Keratinocyte (primary cell): ENCODE measurements at regions not wholly inside any gene's neighbourhood (a gene's known extent, or its start where the extent isn't known, plus 50 kb on each side); places are given as distances from the start of the nearest gene placed in this dataset.

Experiments used
- DNase-seq: peaks from one replicate; pipeline ENCODE4 v3.0.0-alpha.2; 2011; ENCODE audit warnings: low read depth, missing footprints, low spot score
- FAIRE-seq: peaks from 2 replicates; lab custom pipeline; 2011; peaks lifted over from hg19 to GRCh38; lab: Jason Lieb, UNC
- H2AFZ ChIP-seq: 2 replicates; pipeline ENCODE4 v1.6.0; 2012; ENCODE audit warnings: low read length, control low read depth, inconsistent platforms; ENCODE audit not compliant: control insufficient read depth
- H3K27ac ChIP-seq: 2 replicates; pipeline ENCODE4 v1.5.1; 2011; ENCODE audit warnings: low read length; ENCODE audit not compliant: control insufficient read depth, insufficient read depth
- H3K27me3 ChIP-seq: 3 replicates; pipeline ENCODE4 v1.6.0; 2011; ENCODE audit warnings: low read length; ENCODE audit not compliant: control insufficient read depth, insufficient read depth; ENCODE audit errors: extremely low read depth
- H3K36me3 ChIP-seq, 2 experiments: 2 replicates in 1 of 2; 3 replicates in 1 of 2; pipeline ENCODE4 v1.5.1; 2011; ENCODE audit warnings: low read length in 2 of 2, mild to moderate bottlenecking in 1 of 2; ENCODE audit not compliant: control insufficient read depth in 2 of 2, insufficient read depth in 2 of 2; ENCODE audit errors: extremely low read depth in 1 of 2
- H3K4me1 ChIP-seq: 3 replicates; pipeline ENCODE4 v1.5.1; 2011; ENCODE audit warnings: low read length; ENCODE audit not compliant: control insufficient read depth, insufficient read depth; ENCODE audit errors: extremely low read depth
- H3K4me2 ChIP-seq: 3 replicates; pipeline ENCODE4 v1.6.0; 2011; ENCODE audit warnings: low read depth, low read length; ENCODE audit not compliant: control insufficient read depth, insufficient read depth; ENCODE audit errors: extremely low read depth
- H3K4me3 ChIP-seq, 3 experiments: fragments of 200-600 bp in 1 of 3; sonication (generic) in 1 of 3; 2 replicates in 2 of 3; 3 replicates in 1 of 3; pipeline ENCODE4 v1.5.1; 2011 to 2016; ENCODE audit warnings: low read length in 3 of 3, mild to moderate bottlenecking in 3 of 3, control low read depth in 2 of 3, inconsistent platforms in 1 of 3, low read depth in 1 of 3, mixed read lengths in 1 of 3, mixed run types in 1 of 3, moderate library complexity in 1 of 3; ENCODE audit not compliant: control insufficient read depth in 2 of 3, insufficient read depth in 2 of 3; ENCODE audit errors: extremely low read depth in 1 of 3
- H3K79me2 ChIP-seq: 2 replicates; pipeline ENCODE4 v1.6.0; 2012; ENCODE audit warnings: low read length; ENCODE audit not compliant: control insufficient read depth, insufficient read depth
- H3K9ac ChIP-seq: 3 replicates; pipeline ENCODE4 v1.6.0; 2011; ENCODE audit warnings: low read length; ENCODE audit not compliant: control insufficient read depth, insufficient read depth; ENCODE audit errors: extremely low read depth
- H3K9me1 ChIP-seq: 3 replicates; pipeline ENCODE4 v1.6.0; 2011; ENCODE audit warnings: low read length; ENCODE audit not compliant: control insufficient read depth, insufficient read depth; ENCODE audit errors: extremely low read depth
- H3K9me3 ChIP-seq: 2 replicates; pipeline ENCODE4 v1.5.1; 2012; ENCODE audit warnings: low read depth, low read length; ENCODE audit not compliant: control insufficient read depth
- H4K20me1 ChIP-seq: 3 replicates; pipeline ENCODE4 v1.6.0; 2011; ENCODE audit warnings: low read length; ENCODE audit not compliant: control insufficient read depth, insufficient read depth; ENCODE audit errors: extremely low read depth
- EZH2 ChIP-seq: IDR thresholded peaks from one replicate; pipeline ENCODE4 v1.6.1; 2012; ENCODE audit warnings: inconsistent platforms, mild to moderate bottlenecking, low read length, moderate library complexity
- dilution Hi-C: fragments of 300-500 bp; cut with MboI; formaldehyde crosslinking; loops from one replicate; pipeline ENCODE4 v1.7.0; 2020; ENCODE audit warnings: low sequenced_read_pairs; ENCODE audit not compliant: extremely low pct_ligation_motif_present
- TF ChIP-seq, protein P1 (sequence below), 3 experiments: IDR thresholded peaks in 1 of 3; conservative IDR thresholded peaks in 1 of 3; optimal IDR thresholded peaks in 1 of 3; 2 replicates in 2 of 3; 3 replicates in 1 of 3; pipeline versions ENCODE3 to v1.5.1; 2011; ENCODE audit warnings: low read length in 3 of 3, mild to moderate bottlenecking in 3 of 3, moderate library complexity in 2 of 3, control low read depth in 1 of 3, inconsistent platforms in 1 of 3; ENCODE audit not compliant: insufficient read depth in 2 of 3; ENCODE audit errors: extremely low read depth in 1 of 3

DNA sequence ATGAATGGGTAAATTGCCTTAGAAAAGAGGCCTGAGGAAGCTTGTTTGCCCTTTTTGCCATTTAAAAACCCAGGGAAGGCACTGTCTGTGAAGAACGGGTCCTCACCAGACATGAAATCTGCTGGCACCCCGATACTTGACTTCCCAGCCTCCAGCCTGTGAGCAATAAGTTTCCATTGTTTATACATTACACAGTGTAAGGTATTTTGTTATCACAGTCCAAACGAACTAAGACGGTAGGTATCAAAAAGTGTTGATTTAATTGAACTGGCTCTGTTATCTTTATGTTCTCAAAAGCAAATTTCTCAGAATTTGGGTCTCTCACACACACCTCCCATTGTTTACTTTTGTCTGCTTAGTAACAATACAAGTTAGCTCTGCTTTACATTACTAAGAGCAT is 181.1 kb upstream of the MARCKS start:
- FAIRE-seq (no peak), DNase-seq (no peak)
- H3K79me2 ChIP-seq = no peaks in the 10 kb centered on the region
- peaks cover 5% of the 10 kb centered on the region for H3K4me1 ChIP-seq
- no peak overlapping the region for H2AFZ ChIP-seq
- no peak overlapping the region for H3K4me3 ChIP-seq
- no peak overlapping the region for H3K27ac ChIP-seq
- no peaks in the 10 kb centered on the region for H3K27me3 ChIP-seq
- H3K9me1 ChIP-seq = no peaks in the 10 kb centered on the region
- no peaks in the 10 kb centered on the region for H3K36me3 ChIP-seq
- no peaks in the 10 kb centered on the region for H3K9me3 ChIP-seq
- no peak overlapping the region for H3K4me2 ChIP-seq
- H3K9ac ChIP-seq = no peak overlapping the region
- no peaks in the 10 kb centered on the region for H4K20me1 ChIP-seq
- TF ChIP-seq, protein P1, sequence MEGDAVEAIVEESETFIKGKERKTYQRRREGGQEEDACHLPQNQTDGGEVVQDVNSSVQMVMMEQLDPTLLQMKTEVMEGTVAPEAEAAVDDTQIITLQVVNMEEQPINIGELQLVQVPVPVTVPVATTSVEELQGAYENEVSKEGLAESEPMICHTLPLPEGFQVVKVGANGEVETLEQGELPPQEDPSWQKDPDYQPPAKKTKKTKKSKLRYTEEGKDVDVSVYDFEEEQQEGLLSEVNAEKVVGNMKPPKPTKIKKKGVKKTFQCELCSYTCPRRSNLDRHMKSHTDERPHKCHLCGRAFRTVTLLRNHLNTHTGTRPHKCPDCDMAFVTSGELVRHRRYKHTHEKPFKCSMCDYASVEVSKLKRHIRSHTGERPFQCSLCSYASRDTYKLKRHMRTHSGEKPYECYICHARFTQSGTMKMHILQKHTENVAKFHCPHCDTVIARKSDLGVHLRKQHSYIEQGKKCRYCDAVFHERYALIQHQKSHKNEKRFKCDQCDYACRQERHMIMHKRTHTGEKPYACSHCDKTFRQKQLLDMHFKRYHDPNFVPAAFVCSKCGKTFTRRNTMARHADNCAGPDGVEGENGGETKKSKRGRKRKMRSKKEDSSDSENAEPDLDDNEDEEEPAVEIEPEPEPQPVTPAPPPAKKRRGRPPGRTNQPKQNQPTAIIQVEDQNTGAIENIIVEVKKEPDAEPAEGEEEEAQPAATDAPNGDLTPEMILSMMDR (optimal IDR thresholded peaks at IDR 0.05 in 1 of 3, IDR thresholded peaks at IDR 0.05 in 1 of 3, conservative IDR thresholded peaks at IDR 0.05 in 1 of 3; ENCODE audit: extremely low read depth in 1 of 3, insufficient read depth in 2 of 3, low read length in 3 of 3) = no peak
- no peak for TF ChIP-seq EZH2
- dilution Hi-C loops = no loop called here

DNA sequence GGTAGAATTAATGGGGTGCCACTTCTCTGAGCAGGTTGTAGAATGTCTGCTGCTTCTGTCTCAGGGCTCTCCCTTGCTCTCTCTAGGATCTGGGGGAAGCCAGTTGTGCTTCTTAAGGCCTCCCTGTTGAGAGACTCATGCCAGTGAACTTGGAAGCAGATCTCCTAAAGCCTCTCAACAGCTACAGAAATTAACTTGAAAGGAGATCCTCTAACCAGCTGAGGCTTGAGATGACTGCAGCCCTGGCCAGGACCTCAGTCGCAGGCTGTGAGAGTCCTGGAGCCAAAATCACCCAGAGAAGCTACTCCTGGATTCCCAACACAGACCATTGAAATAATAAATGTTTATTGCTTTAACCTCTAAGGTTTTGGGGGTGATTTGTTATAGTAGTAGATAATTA is 180.2 kb upstream of the MARCKS start:
- Histone ChIP-seq H2AFZ (no peak overlapping the region), H3K4me2 (no peak overlapping the region), H3K27me3 (no peaks in the 10 kb centered on the region), H3K9me3 (no peaks in the 10 kb centered on the region), H3K4me1 (peaks cover 5% of the 10 kb centered on the region), H3K79me2 (no peaks in the 10 kb centered on the region), H4K20me1 (no peaks in the 10 kb centered on the region), H3K9ac (no peak overlapping the region), H3K4me3 (no peak overlapping the region), H3K9me1 (no peaks in the 10 kb centered on the region), H3K36me3 (no peaks in the 10 kb centered on the region), H3K27ac (no peak overlapping the region)
- dilution Hi-C loops = no loop called here
- no peak for TF ChIP-seq EZH2
- TF ChIP-seq, protein P1 (optimal IDR thresholded peaks at IDR 0.05 in 1 of 3, IDR thresholded peaks at IDR 0.05 in 1 of 3, conservative IDR thresholded peaks at IDR 0.05 in 1 of 3; ENCODE audit: extremely low read depth in 1 of 3, insufficient read depth in 2 of 3, low read length in 3 of 3) = no peak
- DNase-seq (no peak), FAIRE-seq (no peak)
